ENCODE measurements at regions not wholly inside any gene's neighbourhood (a gene's known extent, or its start where the extent isn't known, plus 50 kb on each side); places are given as distances from the start of the nearest gene placed in this dataset.

DNA sequence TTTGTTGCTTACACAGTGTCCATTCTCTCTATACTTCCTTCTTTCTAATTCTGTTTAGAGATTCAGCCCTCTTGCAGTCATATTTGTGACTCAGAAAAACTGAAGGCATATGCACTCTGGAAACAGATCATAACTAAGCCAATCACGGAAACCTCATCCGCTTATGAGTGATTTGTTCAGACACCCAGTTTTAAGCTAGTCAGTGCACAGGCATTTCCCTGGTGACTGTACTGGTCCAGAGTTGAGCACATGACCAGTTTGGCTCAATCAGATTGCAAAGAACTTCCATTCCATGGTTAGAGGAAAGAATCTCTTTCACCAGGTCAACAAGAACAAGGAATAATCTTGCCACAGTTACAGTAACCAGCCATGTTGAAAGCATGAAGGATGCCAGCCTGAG is 69.2 kb upstream of the SGIP1 start (continued):
- TF ChIP-seq, protein P1, sequence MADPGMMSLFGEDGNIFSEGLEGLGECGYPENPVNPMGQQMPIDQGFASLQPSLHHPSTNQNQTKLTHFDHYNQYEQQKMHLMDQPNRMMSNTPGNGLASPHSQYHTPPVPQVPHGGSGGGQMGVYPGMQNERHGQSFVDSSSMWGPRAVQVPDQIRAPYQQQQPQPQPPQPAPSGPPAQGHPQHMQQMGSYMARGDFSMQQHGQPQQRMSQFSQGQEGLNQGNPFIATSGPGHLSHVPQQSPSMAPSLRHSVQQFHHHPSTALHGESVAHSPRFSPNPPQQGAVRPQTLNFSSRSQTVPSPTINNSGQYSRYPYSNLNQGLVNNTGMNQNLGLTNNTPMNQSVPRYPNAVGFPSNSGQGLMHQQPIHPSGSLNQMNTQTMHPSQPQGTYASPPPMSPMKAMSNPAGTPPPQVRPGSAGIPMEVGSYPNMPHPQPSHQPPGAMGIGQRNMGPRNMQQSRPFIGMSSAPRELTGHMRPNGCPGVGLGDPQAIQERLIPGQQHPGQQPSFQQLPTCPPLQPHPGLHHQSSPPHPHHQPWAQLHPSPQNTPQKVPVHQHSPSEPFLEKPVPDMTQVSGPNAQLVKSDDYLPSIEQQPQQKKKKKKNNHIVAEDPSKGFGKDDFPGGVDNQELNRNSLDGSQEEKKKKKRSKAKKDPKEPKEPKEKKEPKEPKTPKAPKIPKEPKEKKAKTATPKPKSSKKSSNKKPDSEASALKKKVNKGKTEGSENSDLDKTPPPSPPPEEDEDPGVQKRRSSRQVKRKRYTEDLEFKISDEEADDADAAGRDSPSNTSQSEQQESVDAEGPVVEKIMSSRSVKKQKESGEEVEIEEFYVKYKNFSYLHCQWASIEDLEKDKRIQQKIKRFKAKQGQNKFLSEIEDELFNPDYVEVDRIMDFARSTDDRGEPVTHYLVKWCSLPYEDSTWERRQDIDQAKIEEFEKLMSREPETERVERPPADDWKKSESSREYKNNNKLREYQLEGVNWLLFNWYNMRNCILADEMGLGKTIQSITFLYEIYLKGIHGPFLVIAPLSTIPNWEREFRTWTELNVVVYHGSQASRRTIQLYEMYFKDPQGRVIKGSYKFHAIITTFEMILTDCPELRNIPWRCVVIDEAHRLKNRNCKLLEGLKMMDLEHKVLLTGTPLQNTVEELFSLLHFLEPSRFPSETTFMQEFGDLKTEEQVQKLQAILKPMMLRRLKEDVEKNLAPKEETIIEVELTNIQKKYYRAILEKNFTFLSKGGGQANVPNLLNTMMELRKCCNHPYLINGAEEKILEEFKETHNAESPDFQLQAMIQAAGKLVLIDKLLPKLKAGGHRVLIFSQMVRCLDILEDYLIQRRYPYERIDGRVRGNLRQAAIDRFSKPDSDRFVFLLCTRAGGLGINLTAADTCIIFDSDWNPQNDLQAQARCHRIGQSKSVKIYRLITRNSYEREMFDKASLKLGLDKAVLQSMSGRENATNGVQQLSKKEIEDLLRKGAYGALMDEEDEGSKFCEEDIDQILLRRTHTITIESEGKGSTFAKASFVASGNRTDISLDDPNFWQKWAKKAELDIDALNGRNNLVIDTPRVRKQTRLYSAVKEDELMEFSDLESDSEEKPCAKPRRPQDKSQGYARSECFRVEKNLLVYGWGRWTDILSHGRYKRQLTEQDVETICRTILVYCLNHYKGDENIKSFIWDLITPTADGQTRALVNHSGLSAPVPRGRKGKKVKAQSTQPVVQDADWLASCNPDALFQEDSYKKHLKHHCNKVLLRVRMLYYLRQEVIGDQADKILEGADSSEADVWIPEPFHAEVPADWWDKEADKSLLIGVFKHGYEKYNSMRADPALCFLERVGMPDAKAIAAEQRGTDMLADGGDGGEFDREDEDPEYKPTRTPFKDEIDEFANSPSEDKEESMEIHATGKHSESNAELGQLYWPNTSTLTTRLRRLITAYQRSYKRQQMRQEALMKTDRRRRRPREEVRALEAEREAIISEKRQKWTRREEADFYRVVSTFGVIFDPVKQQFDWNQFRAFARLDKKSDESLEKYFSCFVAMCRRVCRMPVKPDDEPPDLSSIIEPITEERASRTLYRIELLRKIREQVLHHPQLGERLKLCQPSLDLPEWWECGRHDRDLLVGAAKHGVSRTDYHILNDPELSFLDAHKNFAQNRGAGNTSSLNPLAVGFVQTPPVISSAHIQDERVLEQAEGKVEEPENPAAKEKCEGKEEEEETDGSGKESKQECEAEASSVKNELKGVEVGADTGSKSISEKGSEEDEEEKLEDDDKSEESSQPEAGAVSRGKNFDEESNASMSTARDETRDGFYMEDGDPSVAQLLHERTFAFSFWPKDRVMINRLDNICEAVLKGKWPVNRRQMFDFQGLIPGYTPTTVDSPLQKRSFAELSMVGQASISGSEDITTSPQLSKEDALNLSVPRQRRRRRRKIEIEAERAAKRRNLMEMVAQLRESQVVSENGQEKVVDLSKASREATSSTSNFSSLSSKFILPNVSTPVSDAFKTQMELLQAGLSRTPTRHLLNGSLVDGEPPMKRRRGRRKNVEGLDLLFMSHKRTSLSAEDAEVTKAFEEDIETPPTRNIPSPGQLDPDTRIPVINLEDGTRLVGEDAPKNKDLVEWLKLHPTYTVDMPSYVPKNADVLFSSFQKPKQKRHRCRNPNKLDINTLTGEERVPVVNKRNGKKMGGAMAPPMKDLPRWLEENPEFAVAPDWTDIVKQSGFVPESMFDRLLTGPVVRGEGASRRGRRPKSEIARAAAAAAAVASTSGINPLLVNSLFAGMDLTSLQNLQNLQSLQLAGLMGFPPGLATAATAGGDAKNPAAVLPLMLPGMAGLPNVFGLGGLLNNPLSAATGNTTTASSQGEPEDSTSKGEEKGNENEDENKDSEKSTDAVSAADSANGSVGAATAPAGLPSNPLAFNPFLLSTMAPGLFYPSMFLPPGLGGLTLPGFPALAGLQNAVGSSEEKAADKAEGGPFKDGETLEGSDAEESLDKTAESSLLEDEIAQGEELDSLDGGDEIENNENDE (IDR thresholded peaks at IDR 0.05; ENCODE audit: insufficient replicate concordance, low read length) = no peak
- no peak for TF ChIP-seq CHD1 (IDR thresholded peaks at IDR 0.05; ENCODE audit: low read depth, low read length)

Measured in H1 (cell line).